A673 (cell line): ENCODE measurements at regions not wholly inside any gene's neighbourhood (a gene's known extent, or its start where the extent isn't known, plus 50 kb on each side); places are given as distances from the start of the nearest gene placed in this dataset.

Source experiments
- BruUV-seq: library from RNA; stranded (reverse); fragments of 400-500 nt; replicated peaks from 2 replicates; lab custom pipeline; 2021; lab: Mats Ljungman, UMichigan
- CTCF ChIA-PET: fragments of 300-600 bp; sonication (Branson Sonifier 250); formaldehyde crosslinking; loops from one replicate; lab custom pipeline; 2022; ENCODE audit warnings: antibody characterized with exemption; lab: Charles Lee
- POLR2A ChIA-PET: fragments of 300-600 bp; sonication (Branson Sonifier 250); formaldehyde crosslinking; loops from one replicate; lab custom pipeline; 2022; ENCODE audit warnings: antibody characterized with exemption; ENCODE audit not compliant: low non-redundant PET; lab: Charles Lee
- DNase-seq: peaks from one replicate; pipeline ENCODE4 v3.0.0-alpha.2; 2015; ENCODE audit warnings: low spot score
- H3K27ac ChIP-seq: fragments of 200-600 bp; sonication (generic); 2 replicates; pipeline ENCODE4 v1.5.1; 2016; ENCODE audit warnings: mixed run types, low read depth, mild to moderate bottlenecking, mixed read lengths, antibody characterized with exemption, low read length; ENCODE audit not compliant: poor library complexity, severe bottlenecking
- H3K27me3 ChIP-seq: fragments of 200-600 bp; sonication (generic); replicated peaks from 2 replicates; pipeline ENCODE4 v1.6.1; 2017; ENCODE audit warnings: mixed run types, low read depth, mild to moderate bottlenecking, mixed read lengths, antibody characterized with exemption, low read length; ENCODE audit not compliant: insufficient read depth, poor library complexity
- H3K36me3 ChIP-seq: fragments of 200-600 bp; sonication (generic); 2 replicates; pipeline ENCODE4 v1.6.1; 2016; ENCODE audit warnings: mixed run types, mild to moderate bottlenecking, mixed read lengths, antibody characterized with exemption, low read length; ENCODE audit not compliant: insufficient read depth, poor library complexity, severe bottlenecking
- H3K4me1 ChIP-seq: fragments of 200-600 bp; sonication (generic); 2 replicates; pipeline ENCODE4 v1.6.1; 2017; ENCODE audit warnings: mixed run types, mild to moderate bottlenecking, mixed read lengths, antibody characterized with exemption, low read length; ENCODE audit not compliant: insufficient read depth, poor library complexity, severe bottlenecking
- H3K4me3 ChIP-seq: fragments of 200-600 bp; sonication (generic); 2 replicates; pipeline ENCODE4 v1.5.1; 2016; ENCODE audit warnings: low read depth, mixed run types, mild to moderate bottlenecking, mixed read lengths, low read length; ENCODE audit not compliant: poor library complexity, severe bottlenecking
- H3K9me3 ChIP-seq: fragments of 200-600 bp; sonication (generic); 2 replicates; pipeline ENCODE4 v1.6.1; 2016; ENCODE audit warnings: mixed run types, low read depth, mild to moderate bottlenecking, mixed read lengths, antibody characterized with exemption, low read length; ENCODE audit not compliant: poor library complexity, severe bottlenecking
- CTCF ChIP-seq: fragments of 300-800, 200-600 bp; sonication (generic); conservative IDR thresholded peaks from 2 replicates; pipeline ENCODE4 v1.5.1; 2017; ENCODE audit warnings: low read depth, mild to moderate bottlenecking, antibody characterized with exemption, low read length, moderate library complexity, mixed read lengths
- EZH2 ChIP-seq: fragments of 200-600 bp; sonication (generic); IDR thresholded peaks from 2 replicates; pipeline ENCODE4 v1.6.1; 2017; ENCODE audit warnings: borderline replicate concordance, low read depth, mild to moderate bottlenecking, mixed read lengths, antibody characterized with exemption, low read length; ENCODE audit not compliant: poor library complexity, severe bottlenecking
- intact Hi-C: fragments of 100-400 bp; cut with micrococcal nuclease; formaldehyde crosslinking; loops from one replicate; pipeline ENCODE4 v1.10.0; 2022; ENCODE audit not compliant: unreplicated experiment

GRCh38 chr12:111105294-111105693, 184.9 kb upstream of the MYL2 start:
- ChIA-PET CTCF (no interaction called here), POLR2A (no interaction called here)
- no peak for TF ChIP-seq EZH2
- no peak for TF ChIP-seq CTCF
- Histone ChIP-seq H3K4me3 (no peak overlapping the region), H3K9me3 (no peaks in the 10 kb centered on the region), H3K36me3 (no peaks in the 10 kb centered on the region), H3K27ac (no peak overlapping the region), H3K4me1 (no peaks in the 10 kb centered on the region), H3K27me3 (no peaks in the 10 kb centered on the region)
- DNase-seq, result peak; percentile 47
- BruUV-seq, result no TSS peak
- intact Hi-C loops, result no loop called here

GRCh38 chr12:111103583-111103982, 183.2 kb upstream of the MYL2 start:
- no peaks in the 10 kb centered on the region for H3K9me3 ChIP-seq
- H3K4me3 ChIP-seq, result no peak overlapping the region
- no peaks in the 10 kb centered on the region for H3K36me3 ChIP-seq
- TF ChIP-seq CTCF (no peak), EZH2 (no peak)
- H3K27ac ChIP-seq, result no peak overlapping the region
- no peaks in the 10 kb centered on the region for H3K27me3 ChIP-seq
- CTCF ChIA-PET, result no interaction called here
- intact Hi-C loops, result no loop called here
- no peaks in the 10 kb centered on the region for H3K4me1 ChIP-seq
- POLR2A ChIA-PET, result no interaction called here
- BruUV-seq, result no TSS peak
- DNase-seq, result no peak

DNA sequence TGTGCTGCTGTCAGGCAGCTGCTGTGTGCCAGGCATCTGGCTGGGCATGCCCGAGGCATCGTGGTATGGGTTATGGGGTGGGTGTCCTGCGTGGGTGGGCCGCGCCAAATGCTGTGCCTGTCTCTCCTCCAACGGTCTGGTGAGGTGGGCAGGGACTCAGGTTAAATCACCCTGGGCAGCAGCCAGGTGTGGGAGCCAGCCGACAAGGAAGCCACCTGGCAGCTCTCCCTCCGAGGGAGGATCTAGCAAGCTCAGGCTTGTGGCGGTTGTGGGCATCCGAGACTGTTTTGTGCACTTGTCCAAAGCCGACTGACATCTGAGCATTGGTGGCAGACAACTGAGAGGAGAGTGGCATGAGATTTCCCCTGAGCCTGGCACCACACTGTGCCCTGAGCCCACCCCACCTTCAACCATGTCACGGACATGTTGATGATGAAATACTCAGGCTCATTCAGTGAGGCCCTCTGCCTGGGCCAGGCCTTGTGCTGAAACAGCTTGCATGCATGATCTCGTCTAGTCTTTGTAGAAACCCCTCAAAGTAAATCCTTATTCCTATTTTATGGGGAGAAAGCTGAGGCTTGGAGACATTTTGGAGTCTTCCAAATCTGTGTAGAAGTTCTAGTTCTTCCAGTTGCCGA, 181.8 kb upstream of the MYL2 start:
- no peaks in the 10 kb centered on the region for H3K4me1 ChIP-seq
- no peak overlapping the region for H3K4me3 ChIP-seq
- intact Hi-C loops, result no loop called here
- TF ChIP-seq EZH2 (no peak), CTCF (no peak)
- no peaks in the 10 kb centered on the region for H3K9me3 ChIP-seq
- no peak overlapping the region for H3K27ac ChIP-seq
- H3K36me3 ChIP-seq, result no peaks in the 10 kb centered on the region
- ChIA-PET CTCF (no interaction called here), POLR2A (no interaction called here)
- BruUV-seq, result no TSS peak
- no peaks in the 10 kb centered on the region for H3K27me3 ChIP-seq
- DNase-seq, result no peak
